ENCODE measurements at regions not wholly inside any gene's neighbourhood (a gene's known extent, or its start where the extent isn't known, plus 50 kb on each side); places are given as distances from the start of the nearest gene placed in this dataset.

- no peak for DNase-seq
These were observed 258.4 kb upstream of the CRY1 start for GRCh38 chr12:107351713-107352112.

DNA sequence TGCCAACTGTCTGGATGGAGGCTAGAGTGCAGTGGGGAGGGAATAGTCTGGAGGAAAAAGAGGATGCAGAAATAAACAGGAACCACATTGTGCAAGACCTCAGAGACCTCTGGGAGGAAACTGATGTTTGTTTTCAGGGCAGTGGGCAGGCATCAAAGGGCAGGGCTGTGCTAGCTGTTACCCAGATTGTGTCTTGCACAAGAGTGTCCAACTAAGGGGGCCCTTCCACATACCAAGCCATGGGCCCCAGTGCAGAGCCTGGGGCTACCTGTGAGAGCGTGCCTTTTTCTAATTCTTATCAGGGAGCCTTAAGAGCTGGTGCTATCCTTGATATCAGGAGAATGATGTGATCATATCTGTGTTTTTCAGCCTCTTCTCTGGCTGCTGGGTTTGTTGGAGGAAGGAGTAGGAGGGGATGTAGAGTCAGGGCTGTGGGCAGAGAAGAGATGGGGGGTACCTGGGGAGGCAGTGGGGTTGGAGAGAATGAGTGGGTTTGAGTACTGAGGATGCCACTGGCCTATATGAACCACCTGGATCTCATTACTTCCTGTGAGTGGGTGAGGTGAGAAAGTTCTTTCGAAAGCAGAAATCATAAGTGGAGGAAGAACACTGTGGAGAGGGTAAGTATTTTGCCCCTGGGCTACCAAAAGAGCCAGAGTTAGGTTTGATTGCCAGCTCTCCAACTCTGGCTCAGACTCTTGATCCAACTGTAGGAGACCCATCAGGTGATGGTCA, 259.2 kb upstream of the CRY1 start:
- no peak for DNase-seq

DNA sequence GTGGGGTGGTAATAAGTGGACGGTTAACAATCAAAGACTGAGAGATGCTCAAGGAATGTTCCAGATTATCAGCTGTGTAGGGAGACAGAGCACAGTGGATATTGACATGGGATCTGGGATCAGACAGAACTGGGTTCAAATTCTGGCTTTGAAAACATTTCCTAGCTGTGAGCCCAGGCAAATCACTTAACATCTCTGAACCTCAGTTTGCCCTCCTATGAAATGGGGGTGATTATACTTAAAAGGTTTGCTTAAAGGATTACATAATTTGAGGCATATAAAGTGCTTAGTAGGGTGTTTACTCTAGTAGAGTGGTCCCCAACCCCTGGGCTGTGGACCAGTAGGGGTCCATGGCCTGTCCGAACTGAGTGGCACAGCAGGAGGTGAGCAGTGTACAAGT, 260.0 kb upstream of the CRY1 start:
- no peak for DNase-seq

DNA sequence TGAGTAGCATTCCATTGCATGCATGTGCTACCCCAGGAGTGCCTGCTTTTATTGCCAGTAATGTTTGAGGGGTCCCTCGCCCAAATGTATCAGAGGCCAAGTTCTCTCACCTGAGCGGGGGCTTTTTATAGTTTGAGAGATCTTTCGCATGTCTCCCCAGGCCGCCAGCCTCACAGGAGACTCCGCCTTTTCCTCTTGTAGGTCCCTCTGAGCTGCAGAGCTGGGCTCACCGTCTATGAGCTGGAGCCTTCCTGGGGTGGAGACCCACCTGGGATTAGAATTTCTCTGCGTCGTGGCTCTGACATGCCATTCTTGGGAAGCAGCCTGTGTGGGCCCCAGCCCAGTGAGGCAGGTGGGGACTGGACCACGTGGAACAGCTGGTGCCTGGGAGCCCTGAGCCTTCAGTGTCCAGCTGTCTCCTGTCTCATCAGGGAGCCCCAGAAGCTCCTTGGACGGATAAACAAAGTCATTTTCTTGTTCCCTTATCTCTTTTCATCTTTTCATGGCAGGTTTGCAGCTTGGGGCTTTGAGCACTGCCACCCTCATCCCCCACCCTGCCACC, 261.7 kb upstream of the CRY1 start:
- DNase-seq: no peak

GRCh38 chr12:107355612-107356011, 262.3 kb upstream of the CRY1 start:
- no peak for DNase-seq

GRCh38 chr12:107356266-107356936, 263.1 kb upstream of the CRY1 start:
- no peak for DNase-seq

GRCh38 chr12:107356937-107357295, 263.6 kb upstream of the CRY1 start:
- no peak for DNase-seq

- no peak for DNase-seq
These were observed 266.0 kb upstream of the CRY1 start for GRCh38 chr12:107359382-107359781.

DNA sequence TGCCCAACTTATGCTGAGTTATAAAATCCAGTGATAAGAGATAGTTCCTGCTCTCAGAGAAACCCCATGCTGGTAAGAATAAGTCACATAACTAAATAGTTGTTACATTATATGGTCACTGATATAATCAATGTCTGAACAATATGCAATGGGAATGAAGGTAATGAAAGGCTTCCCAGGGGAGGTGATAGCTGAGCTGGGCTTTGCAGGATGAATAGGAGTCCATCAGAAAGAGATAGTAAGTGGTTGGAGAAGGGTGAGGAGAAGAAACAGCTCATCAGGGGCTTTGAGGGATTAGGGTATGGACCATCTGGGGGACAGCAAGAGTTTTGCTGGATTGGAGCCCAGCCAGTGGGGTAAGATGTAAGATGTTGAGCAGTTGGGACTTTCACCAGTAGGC, 266.7 kb upstream of the CRY1 start:
- no peak for DNase-seq

- no peak for DNase-seq
These were observed 267.1 kb upstream of the CRY1 start for GRCh38 chr12:107360482-107360881.

DNA sequence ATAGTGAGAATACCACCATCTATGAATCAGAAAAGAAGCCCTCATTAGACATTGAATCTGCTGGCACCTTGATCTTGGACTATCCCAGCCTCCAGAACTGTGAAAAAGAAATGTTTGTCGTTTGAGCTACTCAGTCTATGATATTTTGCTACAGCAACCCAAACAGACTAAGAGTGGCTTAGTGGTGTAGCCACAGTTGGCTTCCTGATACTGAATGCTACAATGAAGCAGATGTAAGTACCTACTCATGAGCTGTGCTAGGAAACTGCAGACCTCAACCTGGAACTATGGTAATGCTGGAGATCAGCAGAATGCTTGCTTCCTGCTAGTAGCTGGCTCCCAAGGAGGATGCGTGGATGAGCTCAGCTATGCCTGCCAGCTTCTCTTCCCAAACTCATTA, 268.6 kb upstream of the CRY1 start:
- DNase-seq: no peak

DNA sequence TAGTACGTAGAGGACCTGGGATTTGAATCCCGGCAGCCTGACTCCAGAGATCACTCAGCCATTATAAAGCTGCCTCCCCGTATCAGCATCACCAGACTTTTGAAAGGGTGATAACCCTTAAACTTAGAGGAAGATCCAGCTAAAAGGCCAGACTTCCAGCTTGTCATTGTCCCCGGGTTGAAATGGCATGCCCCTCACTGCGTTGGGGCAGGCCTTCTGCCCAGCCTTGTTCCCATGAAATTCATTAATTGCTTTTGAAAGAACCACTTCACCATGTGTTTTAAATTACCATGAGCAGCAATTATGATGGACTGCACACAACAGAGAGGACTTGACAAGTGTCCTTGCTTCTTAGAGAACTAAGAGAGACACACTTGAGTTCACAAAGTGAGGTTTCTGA, 269.6 kb upstream of the CRY1 start:
- no peak for DNase-seq

- DNase-seq: no peak
These were observed 271.6 kb upstream of the CRY1 start for GRCh38 chr12:107364875-107365518.

DNA sequence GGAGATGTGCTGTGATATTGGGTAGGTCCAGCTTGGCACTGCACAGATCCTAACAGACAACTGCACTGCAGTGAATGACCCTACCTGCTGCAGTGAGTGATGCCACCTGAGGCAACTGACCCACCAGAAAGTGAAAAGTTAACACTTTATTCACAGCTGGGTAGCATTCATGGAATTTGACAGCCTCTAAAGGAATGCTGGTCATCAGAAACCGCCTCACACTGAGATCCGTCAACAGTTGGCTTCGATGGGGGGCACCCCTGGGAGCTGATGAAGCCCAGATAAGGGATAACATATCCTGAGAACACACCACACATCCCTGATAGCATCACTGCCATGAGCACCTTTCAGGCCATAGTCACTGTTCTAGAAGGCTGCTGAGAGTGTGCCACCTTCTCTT, 272.4 kb upstream of the CRY1 start:
- no peak for DNase-seq

GRCh38 chr12:107366322-107366721, 273.0 kb upstream of the CRY1 start:
- no peak for DNase-seq

- no peak for DNase-seq
These were observed 275.2 kb upstream of the CRY1 start for GRCh38 chr12:107368586-107368985.

DNA sequence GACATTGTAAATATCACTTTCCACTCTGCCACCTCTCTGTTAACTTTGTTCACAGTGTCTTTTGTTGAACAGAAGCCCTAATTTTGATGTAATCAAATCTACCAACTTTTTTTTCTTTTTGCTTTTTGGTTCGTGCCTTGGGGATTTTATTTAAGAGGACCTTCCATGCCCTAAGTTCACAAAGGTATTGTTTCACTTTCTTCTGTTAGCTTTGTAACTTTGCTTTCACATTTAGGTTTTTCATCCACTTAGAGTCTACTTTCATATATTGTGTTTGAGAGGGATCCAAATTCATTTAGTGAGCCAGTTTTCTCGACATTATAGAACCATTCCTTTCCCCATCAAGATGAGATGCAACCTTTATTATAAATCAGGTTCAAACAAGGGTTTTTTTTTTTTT, 275.7 kb upstream of the CRY1 start:
- no peak for DNase-seq

GRCh38 chr12:107369679-107370078, 276.3 kb upstream of the CRY1 start:
- peak; percentile 24 for DNase-seq

DNA sequence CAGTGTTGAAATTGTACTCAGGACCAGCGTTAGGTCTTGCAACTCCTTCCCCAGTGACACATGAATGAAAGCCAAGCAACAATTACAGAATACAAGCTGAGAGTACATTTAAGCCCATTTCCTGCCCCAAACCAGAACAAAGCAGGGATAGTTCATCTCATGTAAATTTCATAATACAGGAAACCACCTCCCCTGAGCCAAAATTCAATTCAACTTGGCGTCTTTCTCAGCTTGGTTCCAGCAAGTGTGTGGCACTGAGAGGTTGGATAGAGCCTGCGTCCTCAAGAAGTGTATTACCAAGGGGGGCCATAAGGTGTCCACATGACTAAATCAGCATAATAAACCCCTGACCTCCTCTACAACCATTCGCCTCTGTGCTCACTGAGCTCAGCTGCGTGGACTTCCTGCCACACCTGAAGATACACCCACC, 278.9 kb upstream of the CRY1 start:
- peak; percentile 14 for DNase-seq

DNA sequence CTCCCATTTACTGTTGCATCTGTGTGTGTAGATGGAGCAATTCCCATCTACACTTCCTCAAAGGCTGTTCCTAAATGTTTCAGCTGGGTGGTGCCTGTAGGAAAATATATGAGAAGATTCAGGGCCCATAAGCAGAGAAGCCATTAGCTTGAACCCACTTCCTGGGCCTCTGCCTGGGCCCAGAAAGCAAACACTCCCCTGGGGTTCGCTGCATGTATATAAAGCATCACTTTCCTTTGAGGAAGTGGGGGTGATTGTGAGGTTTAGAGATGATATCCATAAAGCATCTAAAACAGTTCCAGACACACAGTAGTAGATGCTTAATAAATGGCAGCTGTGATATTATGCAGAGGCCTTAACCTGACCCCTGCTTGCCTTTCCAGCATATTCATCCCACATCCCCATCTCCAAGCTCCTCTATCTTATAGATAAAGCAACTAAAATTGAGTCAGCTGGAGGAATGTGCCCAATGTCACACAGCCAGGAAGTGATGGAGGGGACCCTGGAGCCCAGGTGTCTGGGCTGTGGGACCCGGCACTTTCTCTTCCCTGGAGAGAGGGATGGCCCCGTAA, 280.0 kb upstream of the CRY1 start:
- no peak for DNase-seq

GRCh38 chr12:107374161-107374840, 281.0 kb upstream of the CRY1 start:
- no peak for DNase-seq

- DNase-seq: no peak
These were observed 281.9 kb upstream of the CRY1 start for GRCh38 chr12:107375231-107375630.
